GM12891 (cell line): ENCODE measurements at regions not wholly inside any gene's neighbourhood (a gene's known extent, or its start where the extent isn't known, plus 50 kb on each side); places are given as distances from the start of the nearest gene placed in this dataset.

Experiments used
- PAX5 ChIP-seq: IDR thresholded peaks from 2 replicates; pipeline ENCODE4 v1.6.1; 2011; ENCODE audit warnings: low read length, moderate library complexity, mild to moderate bottlenecking; ENCODE audit not compliant: insufficient read depth, severe bottlenecking
- POLR2A ChIP-seq: IDR thresholded peaks from 2 replicates; pipeline ENCODE4 v1.6.1; 2011; ENCODE audit warnings: low read depth, low read length, control low read depth
- POLR2AphosphoS5 ChIP-seq: IDR thresholded peaks from 2 replicates; pipeline ENCODE4 v1.6.1; 2011; ENCODE audit warnings: low read depth, low read length, control low read depth
- POU2F2 ChIP-seq: IDR thresholded peaks from 2 replicates; pipeline ENCODE4 v1.6.1; 2011; ENCODE audit warnings: low read depth, mild to moderate bottlenecking, control low read depth, low read length, moderate library complexity
- SPI1 ChIP-seq: IDR thresholded peaks from 2 replicates; pipeline ENCODE4 v1.6.1; 2011; ENCODE audit warnings: low read depth, low read length, control low read depth
- TAF1 ChIP-seq: IDR thresholded peaks from 2 replicates; pipeline ENCODE4 v1.6.1; 2011; ENCODE audit warnings: low read depth, low read length, control low read depth

- TF ChIP-seq POLR2A, result no peak
- TF ChIP-seq PAX5, result no peak
- TF ChIP-seq POLR2AphosphoS5, result no peak
- no peak for TF ChIP-seq TAF1
- TF ChIP-seq POU2F2, result no peak
- no peak for TF ChIP-seq SPI1
Observed at GRCh38 chr2:196453613-196454047, 185.9 kb upstream of the CCDC150 start.
